GM23248 (cell line): ENCODE measurements at regions not wholly inside any gene's neighbourhood (a gene's known extent, or its start where the extent isn't known, plus 50 kb on each side); places are given as distances from the start of the nearest gene placed in this dataset.

Experiments
- EZH2 ChIP-seq: fragments of 200-600 bp; sonication (generic); IDR thresholded peaks from 2 replicates; pipeline ENCODE4 v1.6.1; 2018; ENCODE audit warnings: antibody characterized with exemption, mild to moderate bottlenecking; ENCODE audit not compliant: insufficient read depth, poor library complexity, severe bottlenecking
- EZH2phosphoT487 ChIP-seq: fragments of 200-600 bp; sonication (generic); IDR thresholded peaks from 2 replicates; pipeline ENCODE4 v1.6.1; 2018; ENCODE audit warnings: antibody characterized with exemption, moderate library complexity, mild to moderate bottlenecking, low read depth; ENCODE audit not compliant: insufficient read depth

- TF ChIP-seq EZH2, result no peak
- TF ChIP-seq EZH2phosphoT487, result no peak
These were observed 112.9 kb downstream of the NR4A2 start for GRCh38 chr2:156219491-156220100.
